ENCODE measurements at regions not wholly inside any gene's neighbourhood (a gene's known extent, or its start where the extent isn't known, plus 50 kb on each side); places are given as distances from the start of the nearest gene placed in this dataset.

DNA sequence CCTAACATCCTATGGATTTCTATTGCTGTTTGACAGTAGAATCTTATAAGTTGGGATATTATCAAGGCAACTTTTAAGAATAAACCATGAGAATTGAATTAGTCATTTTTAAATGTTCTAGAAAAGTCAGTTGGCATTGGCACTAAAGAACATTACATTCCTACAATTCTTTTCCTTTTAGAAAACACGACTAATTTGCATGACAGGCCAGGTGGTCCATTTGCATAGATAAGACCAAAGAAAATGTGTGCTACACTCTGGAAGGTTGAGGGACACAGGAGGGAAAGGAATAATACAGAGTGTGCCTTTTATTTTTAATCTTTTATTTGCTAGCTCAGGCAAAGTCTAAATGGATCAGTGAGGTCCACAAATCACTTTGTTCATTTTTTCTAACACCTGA is 962.3 kb downstream of the EPHA3 start:
- TF ChIP-seq POLR2A (IDR thresholded peaks at IDR 0.05; ENCODE audit: low read depth, low read length) (no peak), POLR2AphosphoS5 (IDR thresholded peaks at IDR 0.05; ENCODE audit: insufficient read depth, low read depth, low read length) (no peak), EZH2 (IDR thresholded peaks at IDR 0.05; ENCODE audit: borderline replicate concordance, low read depth, low read length, severe bottlenecking) (no peak), MYC (IDR thresholded peaks at IDR 0.05; ENCODE audit: low read depth, low read length) (no peak), FOS (IDR thresholded peaks at IDR 0.05; ENCODE audit: borderline replicate concordance, insufficient read depth, low read length) (no peak), JUN (IDR thresholded peaks at IDR 0.05; ENCODE audit: borderline replicate concordance, insufficient read depth, insufficient read length, low read depth) (no peak)
- TF ChIP-seq, protein P1, sequence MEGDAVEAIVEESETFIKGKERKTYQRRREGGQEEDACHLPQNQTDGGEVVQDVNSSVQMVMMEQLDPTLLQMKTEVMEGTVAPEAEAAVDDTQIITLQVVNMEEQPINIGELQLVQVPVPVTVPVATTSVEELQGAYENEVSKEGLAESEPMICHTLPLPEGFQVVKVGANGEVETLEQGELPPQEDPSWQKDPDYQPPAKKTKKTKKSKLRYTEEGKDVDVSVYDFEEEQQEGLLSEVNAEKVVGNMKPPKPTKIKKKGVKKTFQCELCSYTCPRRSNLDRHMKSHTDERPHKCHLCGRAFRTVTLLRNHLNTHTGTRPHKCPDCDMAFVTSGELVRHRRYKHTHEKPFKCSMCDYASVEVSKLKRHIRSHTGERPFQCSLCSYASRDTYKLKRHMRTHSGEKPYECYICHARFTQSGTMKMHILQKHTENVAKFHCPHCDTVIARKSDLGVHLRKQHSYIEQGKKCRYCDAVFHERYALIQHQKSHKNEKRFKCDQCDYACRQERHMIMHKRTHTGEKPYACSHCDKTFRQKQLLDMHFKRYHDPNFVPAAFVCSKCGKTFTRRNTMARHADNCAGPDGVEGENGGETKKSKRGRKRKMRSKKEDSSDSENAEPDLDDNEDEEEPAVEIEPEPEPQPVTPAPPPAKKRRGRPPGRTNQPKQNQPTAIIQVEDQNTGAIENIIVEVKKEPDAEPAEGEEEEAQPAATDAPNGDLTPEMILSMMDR (IDR thresholded peaks at IDR 0.05; ENCODE audit: extremely low read depth in 1 of 2, insufficient read depth in 1 of 2, low read depth in 1 of 2, low read length in 2 of 2), result no peak
- TF ChIP-seq, protein P2, sequence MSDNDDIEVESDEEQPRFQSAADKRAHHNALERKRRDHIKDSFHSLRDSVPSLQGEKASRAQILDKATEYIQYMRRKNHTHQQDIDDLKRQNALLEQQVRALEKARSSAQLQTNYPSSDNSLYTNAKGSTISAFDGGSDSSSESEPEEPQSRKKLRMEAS (IDR thresholded peaks at IDR 0.05; ENCODE audit: insufficient read depth, insufficient read length), result no peak

All from endothelial cell of umbilical vein (primary cell).